GM19035 (cell line): ENCODE measurements at regions not wholly inside any gene's neighbourhood (a gene's known extent, or its start where the extent isn't known, plus 50 kb on each side); places are given as distances from the start of the nearest gene placed in this dataset.

Source experiments
- ATAC-seq: cut with Tn5 transposase; IDR thresholded peaks from one replicate; pipeline ENCODE4 v1.9.1; 2021; ENCODE audit not compliant: unreplicated experiment

DNA sequence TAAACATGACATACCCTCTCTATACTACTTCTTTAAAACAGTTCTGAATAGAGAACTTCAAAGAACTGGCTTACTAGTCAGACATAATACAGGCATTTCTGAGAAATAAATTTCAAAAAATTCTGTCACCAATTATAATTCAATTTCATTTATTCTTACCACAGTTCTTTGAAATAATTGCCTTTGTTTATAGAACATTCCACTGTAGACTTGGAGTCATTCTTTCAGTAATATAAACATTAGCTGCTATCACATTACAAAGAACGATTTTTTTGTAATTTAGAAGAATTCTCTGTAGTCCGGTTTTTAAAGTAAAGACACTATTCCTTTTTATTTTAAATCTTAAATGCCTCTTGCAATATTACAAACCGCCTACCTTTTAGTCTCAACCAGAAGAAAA lies 146.4 kb upstream of the COL11A1 start:
- no peak for ATAC-seq

DNA sequence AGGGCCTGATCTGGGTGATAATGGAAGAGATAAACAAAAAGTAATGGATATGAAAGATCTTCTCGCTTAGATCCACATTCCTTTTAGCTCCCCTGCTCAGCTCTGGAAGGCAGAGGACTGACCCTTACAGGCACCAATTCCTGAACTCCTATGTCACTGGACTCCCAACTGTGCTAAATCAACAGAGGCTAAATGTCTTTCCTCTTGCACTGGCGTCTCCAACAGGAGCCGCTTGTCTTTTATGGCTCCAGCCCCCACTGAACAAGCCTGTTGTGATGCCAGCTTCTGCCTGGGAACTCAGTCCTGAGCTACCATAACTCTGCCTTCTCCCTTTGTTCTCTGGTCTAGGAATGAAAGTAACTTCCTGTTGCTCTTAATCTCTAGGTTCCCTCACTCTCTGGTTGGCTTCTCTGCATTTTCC lies 142.1 kb upstream of the COL11A1 start:
- no peak for ATAC-seq

DNA sequence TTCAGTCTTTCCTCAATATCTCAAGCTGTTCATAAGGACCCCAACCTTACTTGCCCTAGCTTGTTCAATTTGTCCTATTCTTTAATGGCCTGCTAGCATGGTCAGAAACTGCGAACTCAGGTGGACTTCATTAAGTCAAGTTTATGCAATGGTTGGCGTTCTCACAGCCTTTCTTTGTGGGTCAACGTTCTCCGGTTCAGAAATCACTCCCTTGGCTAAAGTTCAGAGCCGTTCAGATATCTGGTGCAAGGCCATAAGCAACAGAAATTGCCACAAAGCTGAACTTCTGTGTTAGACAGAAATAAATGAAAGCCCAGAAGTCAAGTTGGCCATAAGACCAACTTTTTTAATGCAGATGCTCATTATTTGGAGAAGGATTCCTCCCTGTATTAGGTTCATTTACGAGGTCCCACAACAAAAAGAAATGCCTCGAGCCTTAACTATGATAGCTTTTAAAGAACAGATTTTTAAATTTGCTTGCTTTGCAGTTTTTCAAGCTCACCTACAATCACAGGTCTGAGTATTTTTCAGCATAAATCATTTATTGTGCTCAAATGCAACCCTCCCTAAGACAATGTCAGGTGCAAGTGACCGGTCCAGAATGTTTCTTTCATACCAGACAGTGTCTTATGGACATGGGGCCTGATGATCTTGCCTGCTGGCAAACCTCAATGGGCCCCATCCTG lies 140.2 kb upstream of the COL11A1 start:
- no peak for ATAC-seq

DNA sequence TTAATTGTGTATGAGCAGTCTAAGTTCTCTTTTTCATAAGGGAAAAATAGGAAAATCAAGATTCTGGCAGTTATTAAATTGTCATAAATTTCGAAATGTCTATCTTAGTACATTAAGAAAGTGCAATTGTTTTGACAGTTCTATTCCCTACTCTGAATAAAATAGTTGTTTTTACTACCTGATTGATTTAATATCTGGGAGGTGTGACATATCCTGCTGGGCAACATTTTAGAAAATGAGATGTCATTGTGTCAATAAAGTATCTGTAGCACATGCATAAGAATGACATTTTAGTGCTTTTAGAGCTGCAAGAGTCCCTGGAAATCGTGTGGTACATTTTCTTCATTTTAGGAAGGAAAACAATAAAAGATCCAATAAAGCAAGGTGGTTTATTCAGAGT lies 139.2 kb upstream of the COL11A1 start:
- no peak for ATAC-seq

DNA sequence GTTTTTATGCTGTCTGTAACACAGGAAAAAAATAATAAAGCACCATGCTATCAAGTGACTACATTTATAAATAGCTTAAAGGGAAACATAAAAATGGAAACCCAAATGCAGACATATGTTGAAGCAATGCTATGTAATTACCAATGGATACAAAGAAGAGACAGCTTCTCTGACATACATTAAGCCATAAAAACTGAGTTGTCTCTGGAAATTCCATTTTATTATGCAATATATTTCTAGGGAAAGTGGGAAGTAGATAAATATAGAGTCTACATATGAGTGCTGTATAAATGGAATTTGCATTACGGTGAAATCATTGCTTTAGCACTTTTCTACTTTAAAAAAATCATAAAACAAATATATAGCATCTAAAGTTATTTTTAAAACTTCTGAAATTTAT lies 135.2 kb upstream of the COL11A1 start:
- ATAC-seq, result no peak

DNA sequence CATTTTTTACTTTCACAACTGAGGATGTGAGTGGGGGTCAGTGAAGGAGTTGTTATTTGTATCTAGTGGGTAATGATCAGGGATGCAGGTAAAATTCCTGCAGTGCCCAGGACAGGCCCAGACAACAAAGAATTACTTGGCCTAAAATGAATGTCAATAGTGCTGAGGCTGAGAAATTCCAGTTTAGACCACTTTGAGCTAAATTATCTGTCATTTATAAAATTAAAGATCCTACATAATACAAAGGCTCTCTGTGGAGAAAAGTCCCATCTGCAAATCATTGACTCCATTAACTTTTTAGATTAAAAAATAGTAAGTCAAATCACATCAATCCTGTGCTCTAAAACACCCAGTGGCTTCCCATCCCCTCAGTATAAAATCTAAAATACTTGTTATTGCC lies 130.7 kb upstream of the COL11A1 start:
- ATAC-seq, result no peak

DNA sequence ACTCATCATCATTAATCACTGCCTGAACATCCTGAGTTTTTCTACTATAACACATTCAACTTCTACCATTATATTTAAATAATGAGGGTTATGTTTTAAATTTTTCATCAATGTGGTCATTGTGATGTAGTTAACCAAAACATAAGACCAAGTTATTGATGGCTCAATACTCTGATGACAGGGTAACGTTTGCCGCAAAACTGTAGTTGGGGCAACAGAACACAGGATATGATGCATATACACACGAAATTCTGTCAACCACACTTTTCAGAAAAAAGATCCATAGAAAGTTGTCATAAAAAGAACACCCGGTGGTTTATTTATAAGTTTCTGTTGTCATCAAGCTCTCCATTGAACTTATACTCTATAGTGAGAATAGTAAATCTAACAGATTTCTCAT lies 121.7 kb upstream of the COL11A1 start:
- no peak for ATAC-seq

DNA sequence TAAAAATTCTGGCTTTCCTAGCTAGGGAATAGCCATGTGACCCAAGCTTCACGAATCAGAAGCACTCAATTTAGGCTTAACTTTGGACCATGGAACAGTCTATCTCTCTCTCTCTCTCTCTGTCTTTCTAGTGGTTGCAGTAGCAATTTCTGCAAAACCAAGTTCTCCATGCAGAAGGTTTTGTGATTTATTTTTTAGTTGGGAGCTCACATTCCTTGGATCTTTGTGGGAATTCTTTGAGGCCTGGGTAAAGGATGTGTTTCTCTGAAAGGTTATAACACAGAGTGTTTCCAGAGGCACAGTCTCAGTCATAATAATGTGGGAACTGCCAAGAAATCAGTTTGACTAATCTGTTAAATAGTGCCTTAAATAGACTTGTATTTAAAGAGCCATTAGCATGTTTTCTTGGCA lies 112.3 kb upstream of the COL11A1 start:
- ATAC-seq, result no peak

DNA sequence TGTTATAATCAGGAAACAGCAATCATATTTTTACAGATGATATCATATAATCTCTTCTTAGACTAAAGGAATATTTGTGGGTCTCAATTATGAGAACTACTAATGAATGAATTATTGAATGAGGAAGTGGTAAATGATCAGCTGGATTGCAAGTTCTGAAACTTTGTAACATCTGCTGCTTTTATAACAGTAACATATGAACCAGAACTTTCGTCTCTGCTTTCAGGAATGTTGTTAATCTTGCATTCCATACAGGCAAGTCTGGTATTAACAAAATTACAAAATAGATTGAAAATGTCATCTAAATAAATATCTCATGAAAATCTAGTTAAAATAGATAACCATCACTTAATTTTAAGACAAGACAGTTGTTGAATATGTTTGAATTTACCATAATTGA lies 110.5 kb upstream of the COL11A1 start:
- no peak for ATAC-seq

DNA sequence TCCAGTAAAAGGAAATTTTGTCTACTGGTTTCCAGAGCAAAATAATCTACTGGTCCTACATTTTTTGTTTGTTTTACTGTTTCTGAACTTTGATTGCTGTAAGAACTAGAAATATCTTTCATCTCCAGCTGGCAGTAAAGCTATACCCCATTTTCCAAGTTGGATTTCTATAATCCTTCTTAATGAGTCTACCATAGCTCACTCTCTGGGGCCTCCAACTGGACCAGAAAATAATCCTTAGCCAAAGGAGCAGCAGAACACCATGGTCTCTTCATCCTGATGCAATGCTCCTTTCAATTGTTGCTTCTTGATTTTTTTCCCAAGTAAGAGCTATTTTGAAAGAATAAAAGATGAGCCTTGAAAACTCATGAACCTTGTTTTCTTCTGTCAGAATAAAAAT lies 110.0 kb upstream of the COL11A1 start:
- no peak for ATAC-seq

DNA sequence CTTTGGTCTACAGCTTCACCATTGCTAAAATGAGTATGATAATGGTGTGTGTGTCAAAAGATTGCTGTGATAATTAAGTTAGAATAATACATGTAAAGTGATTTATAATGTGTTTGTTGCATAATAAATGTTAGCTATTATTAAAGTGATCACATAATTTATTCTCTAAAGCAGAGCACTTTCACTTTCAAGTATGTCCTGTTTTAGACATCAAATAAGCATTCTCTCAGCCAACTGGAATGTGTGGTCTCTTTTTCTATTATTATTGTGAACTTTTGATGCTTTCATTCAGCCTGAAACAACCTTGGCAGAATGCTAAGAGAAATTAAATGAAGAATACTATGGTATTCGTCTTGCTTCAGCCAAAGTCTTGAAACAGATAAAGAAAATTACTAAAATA lies 102.8 kb upstream of the COL11A1 start:
- no peak for ATAC-seq

DNA sequence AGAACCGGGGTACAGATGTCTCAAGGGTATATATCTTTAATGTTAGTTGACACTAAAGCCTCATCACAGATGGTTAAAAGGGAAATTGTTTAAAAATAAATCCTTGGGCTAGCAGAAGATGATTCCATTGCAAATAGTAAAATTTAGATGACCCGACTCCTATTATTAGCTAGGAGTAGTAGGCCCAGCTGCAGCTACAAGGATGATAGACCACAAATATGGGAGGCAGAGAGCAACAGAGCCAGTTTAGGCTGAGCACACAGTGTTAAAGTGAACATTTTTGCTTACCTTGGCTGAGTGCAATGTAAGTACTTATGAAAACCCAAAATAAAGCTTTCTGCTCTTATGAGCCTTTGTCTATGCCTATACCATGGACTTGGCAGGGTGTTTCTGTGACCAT lies 100.5 kb upstream of the COL11A1 start:
- ATAC-seq, result no peak

DNA sequence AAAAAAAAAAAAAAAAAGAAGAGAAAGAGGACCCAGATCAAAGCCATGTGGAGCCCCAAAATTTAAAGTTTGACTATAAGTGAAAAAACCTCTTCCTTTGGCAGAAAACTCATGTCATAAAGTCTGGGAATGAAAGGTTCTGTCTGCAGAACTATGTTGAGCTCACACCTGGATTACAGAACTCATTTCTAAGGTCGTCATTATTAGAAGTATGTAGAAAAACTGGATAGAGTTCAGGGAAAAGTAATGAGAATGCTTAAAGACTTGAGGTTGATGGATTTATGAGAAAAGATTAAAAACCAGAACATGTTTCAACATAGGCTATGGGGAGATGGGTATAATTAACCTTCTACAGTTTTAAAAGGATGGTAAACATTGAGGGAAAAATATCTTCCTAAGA lies 90.7 kb upstream of the COL11A1 start:
- no peak for ATAC-seq

DNA sequence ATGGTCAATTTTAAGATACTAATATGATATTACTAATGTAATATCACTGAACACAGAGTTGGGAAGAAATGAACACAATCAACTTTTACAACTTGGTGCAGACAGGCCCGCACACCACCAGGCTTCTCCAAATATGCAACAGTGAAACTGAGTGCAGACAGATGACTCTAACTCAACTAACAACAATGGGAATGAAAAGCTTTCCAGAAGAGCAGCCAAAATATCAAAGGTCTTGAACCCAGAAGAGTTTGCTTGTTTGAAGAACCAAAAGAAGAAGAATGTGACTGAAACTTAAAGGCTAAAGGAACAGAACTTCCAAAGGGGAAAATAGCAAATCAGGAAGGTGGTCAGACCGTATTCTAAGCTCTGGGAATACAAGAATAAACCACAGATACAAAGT lies 89.8 kb upstream of the COL11A1 start:
- ATAC-seq, result no peak

DNA sequence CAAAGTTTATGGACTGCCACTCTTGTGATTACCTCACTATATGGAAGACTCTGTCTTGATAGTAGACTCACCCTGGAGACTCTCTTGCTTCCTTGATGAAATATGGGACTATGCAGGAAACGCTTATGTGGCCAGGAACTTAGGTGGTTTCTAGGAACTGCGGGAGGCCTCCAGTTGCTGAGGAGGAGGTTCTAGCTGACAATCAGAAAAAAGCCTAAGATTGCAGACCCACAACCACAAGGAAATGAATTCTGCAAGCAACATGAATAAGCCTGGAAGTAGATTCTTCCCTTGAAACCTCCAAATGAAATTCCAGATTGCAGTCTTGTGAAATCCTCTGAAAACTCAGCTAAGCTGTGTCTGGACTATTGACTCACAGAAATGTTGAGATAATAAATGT lies 88.9 kb upstream of the COL11A1 start:
- ATAC-seq, result no peak

DNA sequence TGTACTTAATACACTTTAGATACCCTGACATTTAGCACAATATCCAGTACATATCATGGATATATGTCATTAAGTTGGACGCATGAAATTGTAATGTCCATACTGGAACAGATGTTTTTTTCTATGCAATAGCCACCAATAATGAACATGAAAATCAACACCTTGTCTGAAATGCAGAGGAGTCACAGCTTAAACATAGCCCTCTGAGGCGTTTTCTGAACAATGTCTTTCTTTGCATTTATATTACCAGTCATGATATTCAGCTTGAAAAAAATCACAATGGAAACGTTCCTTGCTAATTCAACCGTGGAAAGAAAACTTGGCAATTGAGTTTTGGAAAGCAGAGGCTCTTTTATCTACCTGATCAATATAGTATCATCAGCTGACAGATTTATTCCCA lies 86.7 kb upstream of the COL11A1 start:
- no peak for ATAC-seq

DNA sequence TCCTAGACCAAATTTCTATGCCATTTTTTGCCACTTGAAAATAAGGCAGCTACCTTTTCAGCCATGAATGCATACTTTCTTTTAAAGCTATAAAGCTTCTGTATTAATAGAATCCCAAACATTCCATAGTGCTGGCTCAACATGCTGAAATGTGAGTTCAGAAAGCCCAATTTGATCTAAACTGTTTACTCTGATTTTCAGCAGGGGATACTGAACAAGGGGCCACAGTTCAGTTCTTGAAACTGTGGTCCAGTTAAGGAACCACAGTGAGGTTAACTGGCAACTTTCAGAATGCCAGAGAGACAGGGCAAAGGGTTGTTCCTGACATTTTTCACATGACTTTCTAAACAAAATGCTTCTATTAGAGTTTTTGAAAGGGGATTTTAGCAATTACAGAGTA lies 85.7 kb upstream of the COL11A1 start:
- no peak for ATAC-seq

DNA sequence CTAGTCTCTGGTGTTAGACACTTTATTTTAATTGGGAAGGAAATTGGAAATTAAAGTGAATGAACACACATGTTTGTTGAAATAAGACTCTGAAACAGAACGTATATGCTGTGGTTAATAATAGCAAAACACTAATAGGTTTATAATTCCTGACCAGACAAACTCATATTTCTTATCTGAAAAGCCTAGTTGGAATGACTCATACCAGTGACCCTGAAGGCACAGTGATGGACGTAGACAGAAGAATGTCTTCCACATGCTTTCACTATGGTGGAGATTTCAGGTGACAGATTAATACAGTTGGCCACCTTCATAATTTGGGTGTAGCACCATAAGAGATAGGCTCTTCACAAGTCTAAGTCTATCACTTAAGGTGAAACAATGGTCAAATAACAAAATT lies 83.0 kb upstream of the COL11A1 start:
- no peak for ATAC-seq

DNA sequence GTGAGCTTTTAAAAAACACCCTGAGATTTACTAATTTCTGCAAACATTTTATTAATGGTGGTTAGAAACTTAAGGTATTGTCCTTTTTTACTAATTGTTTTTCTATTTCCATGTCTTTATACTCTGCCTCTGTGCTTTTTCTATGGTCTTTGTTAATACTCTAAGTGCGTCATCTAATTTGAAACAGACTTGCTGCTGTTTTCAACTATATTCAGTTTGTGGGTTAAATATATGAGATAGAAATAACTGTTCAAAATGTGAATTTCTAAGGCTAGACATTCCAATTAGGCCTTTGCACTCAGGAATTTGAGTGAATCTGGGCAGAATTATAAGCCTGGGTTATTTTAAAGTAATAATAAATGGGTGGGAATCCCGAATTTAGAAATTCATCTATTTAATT lies 82.4 kb upstream of the COL11A1 start:
- ATAC-seq, result no peak

DNA sequence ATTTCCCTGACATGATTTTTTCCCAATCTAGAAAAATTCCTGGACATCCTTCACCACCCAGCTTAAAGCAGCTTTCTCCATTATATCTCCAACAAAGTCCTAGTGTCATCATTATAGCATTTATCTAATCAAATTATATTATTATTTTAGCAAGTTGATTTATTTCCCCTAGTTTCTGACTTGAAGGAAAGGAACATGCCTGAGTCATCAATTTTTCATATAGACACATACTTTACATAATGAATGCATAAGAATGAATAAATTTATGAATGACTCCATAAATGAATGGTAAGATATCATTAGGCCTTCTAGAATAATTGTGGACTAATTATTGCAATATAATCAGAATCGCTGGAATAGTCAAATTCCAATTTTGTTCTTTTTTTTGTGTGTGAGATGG lies 79.4 kb upstream of the COL11A1 start:
- no peak for ATAC-seq

DNA sequence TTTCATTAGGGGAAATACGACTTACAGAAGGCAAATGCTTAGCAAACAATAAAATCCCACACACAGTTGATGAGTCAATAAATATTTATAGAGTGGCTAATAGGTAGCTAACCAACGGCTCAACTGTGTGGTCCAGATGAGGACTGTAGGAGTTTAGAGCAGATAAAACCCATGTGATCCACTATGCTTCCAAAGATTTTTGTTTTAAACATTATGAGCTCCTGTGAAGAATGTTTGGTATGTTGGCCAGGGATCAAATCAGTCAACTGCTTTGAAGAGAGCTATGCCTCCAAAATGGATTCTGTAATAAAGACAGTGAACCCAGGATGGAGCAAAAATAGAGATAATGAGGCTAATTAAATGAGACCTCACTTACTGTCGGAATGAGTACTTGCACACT lies 72.3 kb upstream of the COL11A1 start:
- no peak for ATAC-seq

DNA sequence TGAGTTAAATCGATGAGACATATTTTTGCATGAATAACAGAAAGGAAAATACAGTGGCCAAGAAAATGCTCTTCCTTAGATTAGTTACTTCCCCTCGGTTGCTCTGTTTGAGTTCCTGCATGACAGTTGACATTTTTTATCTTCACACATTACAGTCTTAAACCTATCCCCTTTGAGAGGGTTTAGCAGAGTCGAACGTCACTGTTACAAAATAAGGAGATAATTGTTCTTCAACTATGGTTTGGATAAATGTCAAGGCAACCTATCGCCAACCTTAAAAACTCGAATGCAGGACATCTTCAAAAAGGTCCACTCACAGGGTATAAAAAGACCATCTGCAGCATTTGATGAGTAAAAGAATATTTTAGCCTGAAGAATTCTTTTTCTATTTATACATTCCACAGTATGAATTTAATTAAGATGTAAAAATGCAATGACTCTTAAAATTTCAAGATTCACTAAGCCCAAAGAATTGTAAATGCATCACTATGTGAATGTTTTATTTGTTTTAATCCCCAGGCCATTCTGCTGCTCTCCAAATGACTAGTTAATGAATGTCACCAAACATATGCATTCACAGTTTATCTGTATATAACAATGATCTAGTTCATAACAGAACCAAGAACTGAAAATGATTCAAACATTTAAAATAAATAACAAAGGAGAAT lies 68.9 kb upstream of the COL11A1 start:
- no peak for ATAC-seq

DNA sequence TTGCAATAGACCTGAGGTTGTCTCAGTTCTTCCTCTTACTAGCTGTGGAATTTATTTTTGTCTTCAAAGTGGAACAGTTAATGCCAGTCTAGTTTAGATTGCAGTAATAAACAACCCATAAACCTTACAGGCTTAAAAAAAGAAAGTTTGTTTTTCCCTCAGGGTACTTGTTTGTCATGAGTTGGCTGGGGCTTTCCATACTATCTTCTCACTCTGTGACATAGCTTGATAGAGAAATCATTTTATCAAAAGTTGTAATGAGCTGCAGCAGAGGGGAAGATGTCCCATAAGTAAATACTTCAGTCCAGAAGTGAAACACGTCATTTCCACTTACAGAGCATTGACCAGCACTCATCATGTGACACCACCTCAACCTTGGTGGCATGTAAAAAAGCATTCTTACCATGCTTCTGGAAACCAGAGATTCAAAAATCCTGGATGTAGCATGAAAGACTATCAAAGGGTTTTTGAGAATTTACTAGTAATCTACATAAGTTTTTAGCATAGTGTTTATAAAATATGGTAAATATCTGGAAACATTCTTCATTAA lies 62.8 kb upstream of the COL11A1 start:
- ATAC-seq, result no peak
